Endothelial cell of umbilical vein (primary cell): ENCODE measurements at regions not wholly inside any gene's neighbourhood (a gene's known extent, or its start where the extent isn't known, plus 50 kb on each side); places are given as distances from the start of the nearest gene placed in this dataset.

Experiments used
- BruUV-seq: library from RNA; stranded (reverse); fragments of 400-500 nt; replicated peaks from 2 replicates; lab custom pipeline; 2021; lab: Mats Ljungman, UMichigan
- CTCF ChIA-PET: fragments of 300-600, 350-600 bp; sonication (Branson Sonifier 250); formaldehyde crosslinking; loops from one replicate; lab custom pipeline; 2021; ENCODE audit warnings: antibody characterized with exemption, inconsistent platforms; lab: Charles Lee
- POLR2A ChIA-PET: fragments of 300-600, 350-600 bp; sonication (Branson Sonifier 250); formaldehyde crosslinking; loops from one replicate; lab custom pipeline; 2021; ENCODE audit warnings: antibody characterized with exemption, inconsistent platforms; lab: Charles Lee
- DNase-seq: peaks from one replicate; pipeline ENCODE4 v3.0.0-alpha.2; 2011; ENCODE audit warnings: low read depth, low spot score
- FAIRE-seq: peaks from 2 replicates; lab custom pipeline; 2011; peaks lifted over from hg19 to GRCh38; lab: Jason Lieb, UNC
- H2AFZ ChIP-seq: 2 replicates; pipeline ENCODE4 v1.6.0; 2012; ENCODE audit warnings: low read depth, low read length, control low read depth, inconsistent platforms
- H3K27ac ChIP-seq: 2 replicates; pipeline ENCODE4 v1.5.1; 2011; ENCODE audit warnings: low read depth, mild to moderate bottlenecking, control low read depth, low read length, moderate library complexity; ENCODE audit not compliant: insufficient read depth
- H3K27me3 ChIP-seq, 2 experiments: 2 replicates each; pipeline versions ENCODE4 v1.6.0 to v1.6.1; 2011; ENCODE audit warnings: low read length in 2 of 2, mixed read lengths in 1 of 2; ENCODE audit not compliant: control insufficient read depth in 2 of 2, insufficient read depth in 2 of 2
- H3K36me3 ChIP-seq, 2 experiments: 2 replicates in 1 of 2; 3 replicates in 1 of 2; pipeline ENCODE4 v1.5.1; 2011; ENCODE audit warnings: low read length in 2 of 2, mild to moderate bottlenecking in 1 of 2, moderate library complexity in 1 of 2; ENCODE audit not compliant: control insufficient read depth in 2 of 2, insufficient read depth in 2 of 2; ENCODE audit errors: extremely low read depth in 1 of 2
- H3K4me1 ChIP-seq: 3 replicates; pipeline ENCODE4 v1.5.1; 2011; ENCODE audit warnings: mild to moderate bottlenecking, low read length; ENCODE audit not compliant: control insufficient read depth, insufficient read depth; ENCODE audit errors: extremely low read depth
- H3K4me2 ChIP-seq: 2 replicates; pipeline ENCODE4 v1.6.1; 2011; ENCODE audit warnings: low read length, control low read depth, mixed read lengths; ENCODE audit not compliant: insufficient read depth
- H3K4me3 ChIP-seq, 3 experiments: fragments of 200-600 bp in 1 of 3; sonication (generic), shearing (Covaris generic) in 1 of 3; replicated peaks in 1 of 3; 2 replicates each; pipeline ENCODE4 v1.5.1; 2011 to 2016; ENCODE audit warnings: control low read depth in 3 of 3, low read length in 3 of 3, mild to moderate bottlenecking in 2 of 3, inconsistent platforms in 1 of 3, low read depth in 1 of 3, moderate library complexity in 1 of 3; ENCODE audit not compliant: insufficient read depth in 1 of 3
- H3K79me2 ChIP-seq: 2 replicates; pipeline ENCODE4 v1.6.0; 2012; ENCODE audit warnings: low read length, inconsistent platforms; ENCODE audit not compliant: control insufficient read depth, insufficient read depth
- H3K9ac ChIP-seq: replicated peaks from 2 replicates; pipeline ENCODE3; 2011; ENCODE audit warnings: low read length, control low read depth; ENCODE audit not compliant: insufficient read depth; ENCODE audit errors: extremely low read depth
- H3K9me1 ChIP-seq: replicated peaks from 3 replicates; pipeline ENCODE4 v1.6.0; 2011; ENCODE audit warnings: mild to moderate bottlenecking, low read length; ENCODE audit not compliant: control insufficient read depth, insufficient read depth; ENCODE audit errors: extremely low read depth
- H3K9me3 ChIP-seq: replicated peaks from 2 replicates; pipeline ENCODE4 v1.5.1; 2012; ENCODE audit warnings: low read length, inconsistent platforms; ENCODE audit not compliant: control insufficient read depth, insufficient read depth
- H4K20me1 ChIP-seq: replicated peaks from 2 replicates; pipeline ENCODE3; 2011; ENCODE audit warnings: mild to moderate bottlenecking, low read length; ENCODE audit not compliant: control insufficient read depth, insufficient read depth; ENCODE audit errors: extremely low read depth
- CTCF ChIP-seq, 2 donors: IDR thresholded peaks; 1 replicate in 1 of 2; 2 replicates in 1 of 2; pipeline ENCODE4 v1.5.1; 2011; ENCODE audit warnings: low read length in 2 of 2, mild to moderate bottlenecking in 2 of 2, moderate library complexity in 2 of 2, control low read depth in 1 of 2, inconsistent platforms in 1 of 2, low read depth in 1 of 2; ENCODE audit not compliant: insufficient read depth in 1 of 2; ENCODE audit errors: extremely low read depth in 1 of 2
- EZH2 ChIP-seq: IDR thresholded peaks from 2 replicates; pipeline ENCODE4 v1.6.1; 2012; ENCODE audit warnings: borderline replicate concordance, low read depth, mild to moderate bottlenecking, moderate library complexity, low read length, inconsistent platforms; ENCODE audit not compliant: severe bottlenecking
- FOS ChIP-seq: IDR thresholded peaks from 2 replicates; pipeline ENCODE4 v1.6.1; 2011; ENCODE audit warnings: mild to moderate bottlenecking, low read length, moderate library complexity, borderline replicate concordance; ENCODE audit not compliant: insufficient read depth
- GATA2 ChIP-seq: IDR thresholded peaks from 2 replicates; pipeline ENCODE4 v1.7.0; 2011; ENCODE audit warnings: low read depth, mild to moderate bottlenecking, moderate library complexity, mixed read lengths, low read length; ENCODE audit not compliant: insufficient read length, insufficient read depth
- JUN ChIP-seq: IDR thresholded peaks from 2 replicates; pipeline ENCODE4 v1.6.1; 2011; ENCODE audit warnings: borderline replicate concordance, low read depth; ENCODE audit not compliant: insufficient read length, insufficient read depth
- MAX ChIP-seq: IDR thresholded peaks from 2 replicates; pipeline ENCODE4 v1.6.1; 2011; ENCODE audit not compliant: insufficient read depth, insufficient read length
- MYC ChIP-seq: IDR thresholded peaks from one replicate; pipeline ENCODE4 v1.6.1; 2011; ENCODE audit warnings: mild to moderate bottlenecking, low read depth, low read length
- POLR2A ChIP-seq: IDR thresholded peaks from 2 replicates; pipeline ENCODE4 v1.6.1; 2012; ENCODE audit warnings: low read depth, mild to moderate bottlenecking, control low read depth, low read length
- POLR2AphosphoS5 ChIP-seq: IDR thresholded peaks from 2 replicates; pipeline ENCODE4 v1.6.1; 2012; ENCODE audit warnings: low read depth, mild to moderate bottlenecking, control low read depth, low read length, moderate library complexity; ENCODE audit not compliant: insufficient read depth
- dilution Hi-C: fragments of 300-500 bp; cut with MboI; formaldehyde crosslinking; loops from one replicate; pipeline ENCODE4 v1.15.0; 2019; ENCODE audit warnings: low sequenced_read_pairs; ENCODE audit not compliant: extremely low pct_ligation_motif_present
- intact Hi-C: fragments of 100-400 bp; cut with micrococcal nuclease; formaldehyde crosslinking; loops from one replicate; pipeline ENCODE4 v1.10.0; 2022

DNA sequence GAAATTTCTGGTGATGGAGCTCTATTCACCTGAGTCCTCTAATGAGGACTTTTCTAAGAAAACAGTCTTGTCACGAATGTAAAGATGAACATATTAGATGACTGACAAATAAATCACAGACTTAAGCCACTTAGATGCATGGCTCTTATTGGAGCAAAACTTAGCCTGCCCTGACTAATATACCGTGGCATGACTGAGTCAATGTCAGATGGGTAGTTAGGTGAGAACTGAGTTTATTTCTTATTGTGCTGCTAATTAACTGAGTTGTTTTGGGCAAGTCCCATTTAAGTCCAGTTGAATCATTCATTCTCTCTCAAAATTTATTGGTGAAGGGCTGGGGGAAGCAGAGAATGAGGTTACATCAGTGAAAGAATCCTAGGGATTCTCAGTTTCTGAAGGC is 459.8 kb downstream of the MCTP2 start:
- H3K36me3 ChIP-seq: no peaks in the 10 kb centered on the region
- ChIA-PET CTCF (interaction anchor here (0.8 kb wide), 1 partner anchor 35 kb away, joined by 3 read pairs; no protein-coding TSS in a partner anchor), POLR2A (no interaction called here)
- no peaks in the 10 kb centered on the region for H3K9me3 ChIP-seq
- no peak for DNase-seq
- dilution Hi-C loops: no loop called here
- no peak overlapping the region for H3K4me3 ChIP-seq
- no peaks in the 10 kb centered on the region for H3K9me1 ChIP-seq
- H3K4me2 ChIP-seq: no peak overlapping the region
- no peaks in the 10 kb centered on the region for H3K79me2 ChIP-seq
- H3K27me3 ChIP-seq: no peaks in the 10 kb centered on the region
- no TSS peak for BruUV-seq
- intact Hi-C loops: no loop called here
- no peak overlapping the region for H3K27ac ChIP-seq
- no peaks in the 10 kb centered on the region for H4K20me1 ChIP-seq
- TF ChIP-seq JUN: no peak
- TF ChIP-seq FOS: no peak
- no peak for TF ChIP-seq MAX
- no peak for TF ChIP-seq MYC
- TF ChIP-seq CTCF (IDR thresholded peaks at IDR 0.05; ENCODE audit: extremely low read depth in 1 of 2, insufficient read depth in 1 of 2, low read depth in 1 of 2, low read length in 2 of 2): no peak
- no peak for TF ChIP-seq POLR2AphosphoS5
- no peak for TF ChIP-seq EZH2
- TF ChIP-seq GATA2: no peak
- TF ChIP-seq POLR2A: no peak
- FAIRE-seq: no peak
- no peak overlapping the region for H3K9ac ChIP-seq
- no peak overlapping the region for H2AFZ ChIP-seq
- peaks cover 14% of the 10 kb centered on the region for H3K4me1 ChIP-seq
